ENCODE measurements at regions not wholly inside any gene's neighbourhood (a gene's known extent, or its start where the extent isn't known, plus 50 kb on each side); places are given as distances from the start of the nearest gene placed in this dataset.

- TF ChIP-seq SUZ12 (IDR thresholded peaks at IDR 0.05; ENCODE audit: extremely low read depth, insufficient read depth, insufficient read length) (no peak), YY1 (IDR thresholded peaks at IDR 0.05; ENCODE audit: insufficient read depth, insufficient read length) (no peak), ZNF274 (IDR thresholded peaks at IDR 0.05; ENCODE audit: low read depth, low read length) (no peak)
Measured at GRCh38 chr6:93498713-93499112, 79.4 kb upstream of the EPHA7 start.

All from NT2/D1 (cell line).